H1 (cell line): ENCODE measurements at regions not wholly inside any gene's neighbourhood (a gene's known extent, or its start where the extent isn't known, plus 50 kb on each side); places are given as distances from the start of the nearest gene placed in this dataset.
A peak's percentile ranks its signal among the peaks of the same experiment; 100 is the strongest.

ENCODE experiments used
- CEBPB ChIP-seq: IDR thresholded peaks from 2 replicates; pipeline ENCODE4 v1.6.1; 2012; ENCODE audit warnings: low read depth, low read length
- EZH2 ChIP-seq: fragments of 200-600 bp; sonication (generic); IDR thresholded peaks from 2 replicates; pipeline ENCODE4 v1.7.1; 2012; ENCODE audit warnings: low read depth, mild to moderate bottlenecking, moderate library complexity, low read length, inconsistent platforms; ENCODE audit not compliant: severe bottlenecking
- PHF8 ChIP-seq: fragments of 200-600 bp; sonication (generic); conservative IDR thresholded peaks from 2 replicates; pipeline ENCODE4 v1.7.1; 2012; ENCODE audit warnings: low read depth, mild to moderate bottlenecking, inconsistent platforms, low read length, moderate library complexity
- POLR2A ChIP-seq, 2 experiments: IDR thresholded peaks; 1 replicate in 1 of 2; 2 replicates in 1 of 2; pipeline ENCODE4 v1.6.1; 2011; ENCODE audit warnings: low read depth in 2 of 2, low read length in 2 of 2, mild to moderate bottlenecking in 2 of 2; ENCODE audit errors: control extremely low read depth in 1 of 2
- POLR2AphosphoS5 ChIP-seq: IDR thresholded peaks from 2 replicates; pipeline ENCODE4 v1.6.1; 2011; ENCODE audit warnings: low read depth, low read length
- RNF2 ChIP-seq: fragments of 200-900, 300-1000 bp; sonication (generic); IDR thresholded peaks from 2 replicates; pipeline ENCODE4 v1.7.1; 2016; ENCODE audit warnings: borderline replicate concordance, low read depth, mild to moderate bottlenecking, antibody characterized with exemption, low read length; ENCODE audit not compliant: poor library complexity, severe bottlenecking; ENCODE audit errors: missing control alignments
- SUZ12 ChIP-seq: fragments of 200-600 bp; sonication (generic); IDR thresholded peaks from 2 replicates; pipeline ENCODE4 v1.6.1; 2012; ENCODE audit warnings: mild to moderate bottlenecking, inconsistent platforms, low read length, moderate library complexity, mixed read lengths
- ZNF274 ChIP-seq: IDR thresholded peaks from 2 replicates; pipeline ENCODE4 v1.7.0; 2012; ENCODE audit warnings: low read length, borderline replicate concordance; ENCODE audit errors: extremely low read depth
- TF ChIP-seq, protein P1 (sequence below), 3 experiments: IDR thresholded peaks; 1 replicate in 2 of 3; 2 replicates in 1 of 3; pipeline versions ENCODE4 v1.5.1 to v1.6.1; 2011; ENCODE audit warnings: low read length in 3 of 3, mild to moderate bottlenecking in 3 of 3, inconsistent platforms in 2 of 3, low read depth in 1 of 3, moderate library complexity in 1 of 3; ENCODE audit not compliant: insufficient read depth in 1 of 3; ENCODE audit errors: control extremely low read depth in 1 of 3
- TF ChIP-seq, protein P2 (sequence below): IDR thresholded peaks from 2 replicates; pipeline ENCODE4 v1.6.1; 2011; ENCODE audit warnings: low read length, improper control_type of control experiment
- TF ChIP-seq, protein P3 (sequence below): IDR thresholded peaks from 2 replicates; pipeline ENCODE4 v1.6.1; 2012; ENCODE audit warnings: inconsistent platforms

DNA sequence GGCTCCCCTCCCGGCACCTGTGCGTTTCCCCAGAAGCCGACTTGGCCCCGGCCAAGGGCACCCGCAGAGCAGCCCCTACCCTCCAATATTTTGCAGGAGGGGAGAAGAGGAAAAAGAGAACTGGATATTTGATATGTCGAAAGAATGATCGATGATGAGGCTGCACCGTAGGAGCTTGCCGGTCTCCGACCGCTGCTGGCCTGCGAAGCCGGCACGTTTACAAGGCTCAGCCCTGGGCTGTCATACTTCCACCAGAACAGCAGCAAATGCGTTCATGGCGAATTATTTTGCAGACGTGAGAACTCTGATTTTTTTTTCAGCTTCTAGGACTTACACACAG, 296.7 kb downstream of the TFAP2C start:
- TF ChIP-seq, protein P1, sequence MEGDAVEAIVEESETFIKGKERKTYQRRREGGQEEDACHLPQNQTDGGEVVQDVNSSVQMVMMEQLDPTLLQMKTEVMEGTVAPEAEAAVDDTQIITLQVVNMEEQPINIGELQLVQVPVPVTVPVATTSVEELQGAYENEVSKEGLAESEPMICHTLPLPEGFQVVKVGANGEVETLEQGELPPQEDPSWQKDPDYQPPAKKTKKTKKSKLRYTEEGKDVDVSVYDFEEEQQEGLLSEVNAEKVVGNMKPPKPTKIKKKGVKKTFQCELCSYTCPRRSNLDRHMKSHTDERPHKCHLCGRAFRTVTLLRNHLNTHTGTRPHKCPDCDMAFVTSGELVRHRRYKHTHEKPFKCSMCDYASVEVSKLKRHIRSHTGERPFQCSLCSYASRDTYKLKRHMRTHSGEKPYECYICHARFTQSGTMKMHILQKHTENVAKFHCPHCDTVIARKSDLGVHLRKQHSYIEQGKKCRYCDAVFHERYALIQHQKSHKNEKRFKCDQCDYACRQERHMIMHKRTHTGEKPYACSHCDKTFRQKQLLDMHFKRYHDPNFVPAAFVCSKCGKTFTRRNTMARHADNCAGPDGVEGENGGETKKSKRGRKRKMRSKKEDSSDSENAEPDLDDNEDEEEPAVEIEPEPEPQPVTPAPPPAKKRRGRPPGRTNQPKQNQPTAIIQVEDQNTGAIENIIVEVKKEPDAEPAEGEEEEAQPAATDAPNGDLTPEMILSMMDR (IDR thresholded peaks at IDR 0.05; ENCODE audit: control extremely low read depth in 1 of 3, insufficient read depth in 1 of 3, low read depth in 1 of 3, low read length in 3 of 3), result no peak
- TF ChIP-seq, protein P2, sequence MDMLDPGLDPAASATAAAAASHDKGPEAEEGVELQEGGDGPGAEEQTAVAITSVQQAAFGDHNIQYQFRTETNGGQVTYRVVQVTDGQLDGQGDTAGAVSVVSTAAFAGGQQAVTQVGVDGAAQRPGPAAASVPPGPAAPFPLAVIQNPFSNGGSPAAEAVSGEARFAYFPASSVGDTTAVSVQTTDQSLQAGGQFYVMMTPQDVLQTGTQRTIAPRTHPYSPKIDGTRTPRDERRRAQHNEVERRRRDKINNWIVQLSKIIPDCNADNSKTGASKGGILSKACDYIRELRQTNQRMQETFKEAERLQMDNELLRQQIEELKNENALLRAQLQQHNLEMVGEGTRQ, result no peak
- TF ChIP-seq, protein P3, sequence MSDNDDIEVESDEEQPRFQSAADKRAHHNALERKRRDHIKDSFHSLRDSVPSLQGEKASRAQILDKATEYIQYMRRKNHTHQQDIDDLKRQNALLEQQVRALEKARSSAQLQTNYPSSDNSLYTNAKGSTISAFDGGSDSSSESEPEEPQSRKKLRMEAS, result no peak
- TF ChIP-seq ZNF274, result no peak
- no peak for TF ChIP-seq CEBPB
- TF ChIP-seq PHF8, result no peak
- no peak for TF ChIP-seq POLR2AphosphoS5
- no peak for TF ChIP-seq RNF2
- peak; percentile 73 for TF ChIP-seq SUZ12
- TF ChIP-seq POLR2A (IDR thresholded peaks at IDR 0.05; ENCODE audit: control extremely low read depth in 1 of 2, low read depth in 2 of 2, low read length in 2 of 2), result no peak
- peak; percentile 63 for TF ChIP-seq EZH2
